ENCODE measurements at regions not wholly inside any gene's neighbourhood (a gene's known extent, or its start where the extent isn't known, plus 50 kb on each side); places are given as distances from the start of the nearest gene placed in this dataset.

GRCh38 chr2:65562890-65563289 lies 130.5 kb upstream of the SPRED2 start:
- CTCF ChIA-PET = interaction anchor here (1.5 kb wide), 1 partner anchor 298 kb away, joined by 3 read pairs; no protein-coding TSS in a partner anchor
- TF ChIP-seq REST (IDR thresholded peaks at IDR 0.05; ENCODE audit: low read depth, low read length) = no peak
- TF ChIP-seq TAF1 (IDR thresholded peaks at IDR 0.05; ENCODE audit: borderline replicate concordance, low read depth, low read length) = no peak
- TF ChIP-seq, protein P1, sequence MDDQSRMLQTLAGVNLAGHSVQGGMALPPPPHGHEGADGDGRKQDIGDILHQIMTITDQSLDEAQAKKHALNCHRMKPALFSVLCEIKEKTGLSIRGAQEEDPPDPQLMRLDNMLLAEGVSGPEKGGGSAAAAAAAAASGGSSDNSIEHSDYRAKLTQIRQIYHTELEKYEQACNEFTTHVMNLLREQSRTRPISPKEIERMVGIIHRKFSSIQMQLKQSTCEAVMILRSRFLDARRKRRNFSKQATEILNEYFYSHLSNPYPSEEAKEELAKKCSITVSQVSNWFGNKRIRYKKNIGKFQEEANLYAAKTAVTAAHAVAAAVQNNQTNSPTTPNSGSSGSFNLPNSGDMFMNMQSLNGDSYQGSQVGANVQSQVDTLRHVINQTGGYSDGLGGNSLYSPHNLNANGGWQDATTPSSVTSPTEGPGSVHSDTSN (IDR thresholded peaks at IDR 0.05) = no peak
- no peak for TF ChIP-seq CHD2 (IDR thresholded peaks at IDR 0.05; ENCODE audit: low read length, partially characterized antibody)
- TF ChIP-seq RFX5 (IDR thresholded peaks at IDR 0.05; ENCODE audit: low read length) = no peak
- TF ChIP-seq SIN3A (IDR thresholded peaks at IDR 0.05; ENCODE audit: borderline replicate concordance, low read depth, low read length) = no peak
- no peak for TF ChIP-seq POLR2AphosphoS5 (IDR thresholded peaks at IDR 0.05; ENCODE audit: low read depth, low read length)
- no peak overlapping the region for H3K9ac ChIP-seq
- H3K4me1 ChIP-seq (ENCODE audit: control insufficient read depth in 1 of 2, insufficient read depth in 2 of 2, low read depth in 1 of 2, low read length in 1 of 2) = no peaks in the 10 kb centered on the region
- H2AFZ ChIP-seq (ENCODE audit: low read depth) = no peak overlapping the region
- 79% methylated on average over 3 of the region's 3 CpGs for WGBS (ENCODE audit: low lambda C conversion rate)
- no peak overlapping the region for H3K27ac ChIP-seq (ENCODE audit: low read depth in 2 of 2, low read length in 1 of 2)
- no peaks in the 10 kb centered on the region for H3K27me3 ChIP-seq (ENCODE audit: insufficient read depth)
- no peak overlapping the region for H3K4me3 ChIP-seq (ENCODE audit: low read depth in 2 of 2, low read length in 1 of 2)
- no peaks in the 10 kb centered on the region for H3K9me3 ChIP-seq
- H3K79me2 ChIP-seq (ENCODE audit: insufficient read depth) = no peaks in the 10 kb centered on the region
- POLR2A ChIA-PET = no interaction called here
- H3F3A ChIP-seq (replicated peaks; ENCODE audit: insufficient read depth) = no peaks in the 10 kb centered on the region
- no peaks in the 10 kb centered on the region for H3K9me2 ChIP-seq
- no peak for DNase-seq
- H3K36me3 ChIP-seq (replicated peaks in 1 of 2; ENCODE audit: control insufficient read depth in 1 of 2, insufficient read depth in 2 of 2, low read length in 1 of 2) = no peaks in the 10 kb centered on the region
- H3K4me2 ChIP-seq = no peak overlapping the region
- H4K20me1 ChIP-seq (ENCODE audit: insufficient read depth) = no peaks in the 10 kb centered on the region

DNA sequence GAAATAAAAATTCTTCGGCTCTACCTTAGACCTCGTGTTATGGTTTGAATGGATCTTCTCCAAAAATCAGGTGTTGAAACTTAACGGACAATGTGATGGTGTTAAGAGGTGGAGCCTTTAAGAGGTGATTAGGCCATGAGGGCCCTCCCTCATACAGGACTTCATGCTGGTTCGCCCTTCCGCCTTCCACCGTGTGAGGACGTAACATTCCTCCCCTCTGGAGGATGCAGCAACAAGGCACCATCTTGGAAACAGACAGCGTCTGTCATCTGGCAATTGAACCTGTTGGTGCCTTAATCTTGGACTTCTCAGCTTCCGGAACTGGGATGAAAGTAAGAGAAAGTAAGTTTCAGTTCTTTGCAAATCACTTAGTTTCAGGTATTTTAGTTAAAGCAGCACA lies 126.3 kb upstream of the SPRED2 start:
- Histone ChIP-seq H3K79me2 (ENCODE audit: insufficient read depth) (no peaks in the 10 kb centered on the region), H3K27ac (ENCODE audit: low read depth in 2 of 2, low read length in 1 of 2) (no peak overlapping the region), H3K4me1 (ENCODE audit: control insufficient read depth in 1 of 2, insufficient read depth in 2 of 2, low read depth in 1 of 2, low read length in 1 of 2) (no peaks in the 10 kb centered on the region), H3K27me3 (ENCODE audit: insufficient read depth) (no peaks in the 10 kb centered on the region), H3K9me2 (no peaks in the 10 kb centered on the region), H3K9me3 (no peaks in the 10 kb centered on the region), H3K36me3 (replicated peaks in 1 of 2; ENCODE audit: control insufficient read depth in 1 of 2, insufficient read depth in 2 of 2, low read length in 1 of 2) (no peaks in the 10 kb centered on the region), H3F3A (replicated peaks; ENCODE audit: insufficient read depth) (no peaks in the 10 kb centered on the region), H3K4me2 (no peak overlapping the region), H4K20me1 (ENCODE audit: insufficient read depth) (no peaks in the 10 kb centered on the region), H2AFZ (ENCODE audit: low read depth) (no peak overlapping the region), H3K4me3 (ENCODE audit: low read depth in 2 of 2, low read length in 1 of 2) (no peak overlapping the region), H3K9ac (no peak overlapping the region)
- TF ChIP-seq YY1 (IDR thresholded peaks at IDR 0.05; ENCODE audit: low read depth) = no peak
- DNase-seq = no peak
- 71% methylated on average over 9 of the region's 9 CpGs for WGBS (ENCODE audit: low lambda C conversion rate)
- ChIA-PET CTCF (interaction anchor here (0.5 to 2.3 kb wide), 3 partner anchors 15 to 294 kb away, joined by 3 to 10 read pairs (median 9); no protein-coding TSS in a partner anchor), POLR2A (no interaction called here)
